ENCODE measurements at regions not wholly inside any gene's neighbourhood (a gene's known extent, or its start where the extent isn't known, plus 50 kb on each side); places are given as distances from the start of the nearest gene placed in this dataset.
"Not testable (repeated sequence)": the region's sequence is repeated elsewhere in the genome, so short reads cannot be mapped to it uniquely, and the experiment has no call there.

GRCh38 chr16:35572186-35572585 is 2112.8 kb downstream of the TP53TG3F start:
- no peak for DNase-seq (ENCODE audit: low read depth in 3 of 3)

- no peak for DNase-seq (ENCODE audit: low read depth in 3 of 3)
Observed at GRCh38 chr16:35573407-35573806, 2114.0 kb downstream of the TP53TG3F start.

- no peak for DNase-seq (ENCODE audit: low read depth in 3 of 3)
Observed at GRCh38 chr16:35574011-35574410, 2114.6 kb downstream of the TP53TG3F start.

GRCh38 chr16:35574454-35575431 is 2115.3 kb downstream of the TP53TG3F start:
- no peak for DNase-seq (ENCODE audit: low read depth in 3 of 3)

- no peak for DNase-seq (ENCODE audit: low read depth in 3 of 3)
Observed at GRCh38 chr16:35575432-35575821, 2116.0 kb downstream of the TP53TG3F start.

- DNase-seq (ENCODE audit: low read depth in 3 of 3), result no peak
Observed at GRCh38 chr16:35585411-35585810, 2126.0 kb downstream of the TP53TG3F start.

- not testable (repeated sequence) for DNase-seq (ENCODE audit: low read depth in 3 of 3)
Observed at GRCh38 chr16:35590913-35591312, 2131.5 kb downstream of the TP53TG3F start.

GRCh38 chr16:35596467-35596866 is 2137.1 kb downstream of the TP53TG3F start:
- no peak for DNase-seq (ENCODE audit: low read depth in 3 of 3)

GRCh38 chr16:35598696-35599332 is 2139.4 kb downstream of the TP53TG3F start:
- DNase-seq (ENCODE audit: low read depth in 3 of 3), result no peak

GRCh38 chr16:35599429-35600160 is 2140.2 kb downstream of the TP53TG3F start:
- no peak for DNase-seq (ENCODE audit: low read depth in 3 of 3)

- not testable (repeated sequence) for DNase-seq (ENCODE audit: low read depth in 3 of 3)
Observed at GRCh38 chr16:35600161-35600555, 2140.7 kb downstream of the TP53TG3F start.

- no peak for DNase-seq (ENCODE audit: low read depth in 3 of 3)
Observed at GRCh38 chr16:35602116-35602515, 2142.7 kb downstream of the TP53TG3F start.

GRCh38 chr16:35603371-35603770 is 2144.0 kb downstream of the TP53TG3F start:
- DNase-seq (ENCODE audit: low read depth in 3 of 3), result not testable (repeated sequence)

GRCh38 chr16:35605921-35606320 is 2146.5 kb downstream of the TP53TG3F start:
- no peak for DNase-seq (ENCODE audit: low read depth in 3 of 3)

GRCh38 chr16:35614883-35615282 is 2155.5 kb downstream of the TP53TG3F start:
- DNase-seq (ENCODE audit: low read depth in 3 of 3), result not testable (repeated sequence)

- DNase-seq (ENCODE audit: low read depth in 3 of 3), result not testable (repeated sequence)
Observed at GRCh38 chr16:35619176-35619575, 2159.8 kb downstream of the TP53TG3F start.

- no peak for DNase-seq (ENCODE audit: low read depth in 3 of 3)
Observed at GRCh38 chr16:35626041-35626440, 2166.6 kb downstream of the TP53TG3F start.

GRCh38 chr16:35628976-35629375 is 2169.6 kb downstream of the TP53TG3F start:
- DNase-seq (ENCODE audit: low read depth in 3 of 3), result no peak

GRCh38 chr16:35631261-35631945 is 2172.0 kb downstream of the TP53TG3F start:
- no peak for DNase-seq (ENCODE audit: low read depth in 3 of 3)

- no peak for DNase-seq (ENCODE audit: low read depth in 3 of 3)
Observed at GRCh38 chr16:35636480-35637230, 2177.2 kb downstream of the TP53TG3F start.

GRCh38 chr16:35637683-35638082 is 2178.3 kb downstream of the TP53TG3F start:
- no peak for DNase-seq (ENCODE audit: low read depth in 3 of 3)
